SK-N-SH treated with all-trans-retinoic acid at 6 μM for 48 hours (cell line): ENCODE measurements at regions not wholly inside any gene's neighbourhood (a gene's known extent, or its start where the extent isn't known, plus 50 kb on each side); places are given as distances from the start of the nearest gene placed in this dataset.

ENCODE experiments used
- BACH2 ChIP-seq: fragments of 250-450 bp; sonication (Bioruptor Pico); IDR thresholded peaks from 2 replicates; pipeline ENCODE4 v1.9.0; 2021; ENCODE audit warnings: mild to moderate bottlenecking, borderline replicate concordance
- ESRRG ChIP-seq: fragments of 250-450 bp; sonication (Bioruptor Pico); IDR thresholded peaks from 2 replicates; pipeline ENCODE4 v1.6.1; 2021; ENCODE audit warnings: mild to moderate bottlenecking
- ISL1 ChIP-seq: fragments of 250-450 bp; sonication (Bioruptor Pico); IDR thresholded peaks from 2 replicates; pipeline ENCODE4 v2.1.2; 2022; ENCODE audit warnings: mild to moderate bottlenecking, moderate library complexity
- TOX ChIP-seq: fragments of 250-450 bp; sonication (Bioruptor Pico); IDR thresholded peaks from 2 replicates; pipeline ENCODE4 v1.8.0; 2021; ENCODE audit warnings: mild to moderate bottlenecking, moderate library complexity, borderline replicate concordance
- ZFP3 ChIP-seq: fragments of 250-450 bp; sonication (Bioruptor Pico); IDR thresholded peaks from 2 replicates; pipeline ENCODE4 v1.5.0; 2020; ENCODE audit warnings: mild to moderate bottlenecking, moderate library complexity
- TF ChIP-seq, protein P1 (sequence below): fragments of 250-450 bp; sonication (Bioruptor Pico); IDR thresholded peaks from 2 replicates; pipeline ENCODE4 v1.5.0; 2020; ENCODE audit warnings: mild to moderate bottlenecking, moderate library complexity
- TF ChIP-seq, protein P2 (sequence below): fragments of 250-450 bp; sonication (Bioruptor Pico); IDR thresholded peaks from 2 replicates; pipeline ENCODE4 v1.8.0; 2020; ENCODE audit warnings: mild to moderate bottlenecking, moderate library complexity, borderline replicate concordance
- TF ChIP-seq, protein P3 (sequence below): fragments of 250-450 bp; sonication (Bioruptor Pico); IDR thresholded peaks from 2 replicates; pipeline ENCODE4 v1.8.0; 2021; ENCODE audit warnings: low read depth, mild to moderate bottlenecking, moderate library complexity, borderline replicate concordance
- TF ChIP-seq, protein P4 (sequence below): fragments of 250-450 bp; sonication (Bioruptor Pico); IDR thresholded peaks from 2 replicates; pipeline ENCODE4 v1.5.1; 2021; ENCODE audit warnings: mild to moderate bottlenecking, moderate library complexity

DNA sequence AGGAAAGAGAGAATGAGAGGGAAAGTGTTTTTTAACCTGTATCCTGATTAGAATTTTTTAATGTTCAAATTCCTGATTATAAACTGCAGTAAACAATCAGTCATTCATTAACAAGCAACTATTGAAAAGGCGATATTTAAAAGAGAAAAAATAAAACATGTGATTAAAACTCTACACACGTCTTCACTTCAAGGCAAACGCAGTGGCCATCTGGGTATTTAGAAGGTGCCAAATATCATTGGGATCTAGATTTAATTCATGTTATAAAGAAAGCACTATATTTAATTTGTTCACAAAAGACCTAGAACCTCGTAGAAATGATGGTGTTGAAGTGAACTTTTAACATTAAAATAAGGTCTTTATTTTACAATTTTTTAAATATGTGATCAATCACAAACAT lies 189.4 kb upstream of the KLF14 start:
- TF ChIP-seq TOX (CRISPR knock-in tag) (no peak), ISL1 (CRISPR knock-in tag) (no peak), ZFP3 (CRISPR knock-in tag) (no peak), ESRRG (no peak), BACH2 (CRISPR knock-in tag) (no peak)
- TF ChIP-seq, protein P1, sequence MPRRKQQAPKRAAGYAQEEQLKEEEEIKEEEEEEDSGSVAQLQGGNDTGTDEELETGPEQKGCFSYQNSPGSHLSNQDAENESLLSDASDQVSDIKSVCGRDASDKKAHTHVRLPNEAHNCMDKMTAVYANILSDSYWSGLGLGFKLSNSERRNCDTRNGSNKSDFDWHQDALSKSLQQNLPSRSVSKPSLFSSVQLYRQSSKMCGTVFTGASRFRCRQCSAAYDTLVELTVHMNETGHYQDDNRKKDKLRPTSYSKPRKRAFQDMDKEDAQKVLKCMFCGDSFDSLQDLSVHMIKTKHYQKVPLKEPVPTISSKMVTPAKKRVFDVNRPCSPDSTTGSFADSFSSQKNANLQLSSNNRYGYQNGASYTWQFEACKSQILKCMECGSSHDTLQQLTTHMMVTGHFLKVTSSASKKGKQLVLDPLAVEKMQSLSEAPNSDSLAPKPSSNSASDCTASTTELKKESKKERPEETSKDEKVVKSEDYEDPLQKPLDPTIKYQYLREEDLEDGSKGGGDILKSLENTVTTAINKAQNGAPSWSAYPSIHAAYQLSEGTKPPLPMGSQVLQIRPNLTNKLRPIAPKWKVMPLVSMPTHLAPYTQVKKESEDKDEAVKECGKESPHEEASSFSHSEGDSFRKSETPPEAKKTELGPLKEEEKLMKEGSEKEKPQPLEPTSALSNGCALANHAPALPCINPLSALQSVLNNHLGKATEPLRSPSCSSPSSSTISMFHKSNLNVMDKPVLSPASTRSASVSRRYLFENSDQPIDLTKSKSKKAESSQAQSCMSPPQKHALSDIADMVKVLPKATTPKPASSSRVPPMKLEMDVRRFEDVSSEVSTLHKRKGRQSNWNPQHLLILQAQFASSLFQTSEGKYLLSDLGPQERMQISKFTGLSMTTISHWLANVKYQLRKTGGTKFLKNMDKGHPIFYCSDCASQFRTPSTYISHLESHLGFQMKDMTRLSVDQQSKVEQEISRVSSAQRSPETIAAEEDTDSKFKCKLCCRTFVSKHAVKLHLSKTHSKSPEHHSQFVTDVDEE, result no peak
- TF ChIP-seq, protein P2, sequence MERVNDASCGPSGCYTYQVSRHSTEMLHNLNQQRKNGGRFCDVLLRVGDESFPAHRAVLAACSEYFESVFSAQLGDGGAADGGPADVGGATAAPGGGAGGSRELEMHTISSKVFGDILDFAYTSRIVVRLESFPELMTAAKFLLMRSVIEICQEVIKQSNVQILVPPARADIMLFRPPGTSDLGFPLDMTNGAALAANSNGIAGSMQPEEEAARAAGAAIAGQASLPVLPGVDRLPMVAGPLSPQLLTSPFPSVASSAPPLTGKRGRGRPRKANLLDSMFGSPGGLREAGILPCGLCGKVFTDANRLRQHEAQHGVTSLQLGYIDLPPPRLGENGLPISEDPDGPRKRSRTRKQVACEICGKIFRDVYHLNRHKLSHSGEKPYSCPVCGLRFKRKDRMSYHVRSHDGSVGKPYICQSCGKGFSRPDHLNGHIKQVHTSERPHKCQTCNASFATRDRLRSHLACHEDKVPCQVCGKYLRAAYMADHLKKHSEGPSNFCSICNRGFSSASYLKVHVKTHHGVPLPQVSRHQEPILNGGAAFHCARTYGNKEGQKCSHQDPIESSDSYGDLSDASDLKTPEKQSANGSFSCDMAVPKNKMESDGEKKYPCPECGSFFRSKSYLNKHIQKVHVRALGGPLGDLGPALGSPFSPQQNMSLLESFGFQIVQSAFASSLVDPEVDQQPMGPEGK (CRISPR knock-in tag), result no peak
- TF ChIP-seq, protein P3, sequence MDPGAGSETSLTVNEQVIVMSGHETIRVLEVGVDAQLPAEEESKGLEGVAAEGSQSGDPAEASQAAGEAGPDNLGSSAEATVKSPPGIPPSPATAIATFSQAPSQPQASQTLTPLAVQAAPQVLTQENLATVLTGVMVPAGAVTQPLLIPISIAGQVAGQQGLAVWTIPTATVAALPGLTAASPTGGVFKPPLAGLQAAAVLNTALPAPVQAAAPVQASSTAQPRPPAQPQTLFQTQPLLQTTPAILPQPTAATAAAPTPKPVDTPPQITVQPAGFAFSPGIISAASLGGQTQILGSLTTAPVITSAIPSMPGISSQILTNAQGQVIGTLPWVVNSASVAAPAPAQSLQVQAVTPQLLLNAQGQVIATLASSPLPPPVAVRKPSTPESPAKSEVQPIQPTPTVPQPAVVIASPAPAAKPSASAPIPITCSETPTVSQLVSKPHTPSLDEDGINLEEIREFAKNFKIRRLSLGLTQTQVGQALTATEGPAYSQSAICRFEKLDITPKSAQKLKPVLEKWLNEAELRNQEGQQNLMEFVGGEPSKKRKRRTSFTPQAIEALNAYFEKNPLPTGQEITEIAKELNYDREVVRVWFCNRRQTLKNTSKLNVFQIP (CRISPR knock-in tag), result no peak
- TF ChIP-seq, protein P4, sequence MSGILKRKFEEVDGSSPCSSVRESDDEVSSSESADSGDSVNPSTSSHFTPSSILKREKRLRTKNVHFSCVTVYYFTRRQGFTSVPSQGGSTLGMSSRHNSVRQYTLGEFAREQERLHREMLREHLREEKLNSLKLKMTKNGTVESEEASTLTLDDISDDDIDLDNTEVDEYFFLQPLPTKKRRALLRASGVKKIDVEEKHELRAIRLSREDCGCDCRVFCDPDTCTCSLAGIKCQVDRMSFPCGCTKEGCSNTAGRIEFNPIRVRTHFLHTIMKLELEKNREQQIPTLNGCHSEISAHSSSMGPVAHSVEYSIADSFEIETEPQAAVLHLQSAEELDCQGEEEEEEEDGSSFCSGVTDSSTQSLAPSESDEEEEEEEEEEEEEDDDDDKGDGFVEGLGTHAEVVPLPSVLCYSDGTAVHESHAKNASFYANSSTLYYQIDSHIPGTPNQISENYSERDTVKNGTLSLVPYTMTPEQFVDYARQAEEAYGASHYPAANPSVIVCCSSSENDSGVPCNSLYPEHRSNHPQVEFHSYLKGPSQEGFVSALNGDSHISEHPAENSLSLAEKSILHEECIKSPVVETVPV (CRISPR knock-in tag), result no peak
